Trophoblast cell (in vitro differentiated cells and primary cell): ENCODE measurements at regions not wholly inside any gene's neighbourhood (a gene's known extent, or its start where the extent isn't known, plus 50 kb on each side); places are given as distances from the start of the nearest gene placed in this dataset.
A peak's percentile ranks its signal among the peaks of the same experiment; 100 is the strongest.

Experiments
- DNase-seq, 2 donors: peaks; one replicate each; pipeline ENCODE4 v3.0.0-alpha.2; 2016
- H2AFZ ChIP-seq: 2 replicates; pipeline ENCODE4 v1.6.1; 2013; ENCODE audit warnings: low read length, moderate library complexity, mild to moderate bottlenecking; ENCODE audit not compliant: insufficient read depth, poor library complexity
- H2AK5ac ChIP-seq: 2 replicates; pipeline ENCODE4 v1.6.1; 2013; ENCODE audit warnings: mild to moderate bottlenecking, low read length
- H2BK120ac ChIP-seq: 2 replicates; pipeline ENCODE4 v1.6.1; 2013; ENCODE audit warnings: low read length, mild to moderate bottlenecking, moderate library complexity; ENCODE audit not compliant: insufficient read depth, poor library complexity
- H2BK12ac ChIP-seq: 2 replicates; pipeline ENCODE4 v1.6.1; 2013; ENCODE audit warnings: mild to moderate bottlenecking, low read length, moderate library complexity
- H2BK5ac ChIP-seq: 2 replicates; pipeline ENCODE4 v1.6.1; 2013; ENCODE audit warnings: low read length, low read depth, moderate library complexity, mild to moderate bottlenecking; ENCODE audit not compliant: poor library complexity
- H3K14ac ChIP-seq: 2 replicates; pipeline ENCODE4 v1.6.1; 2013; ENCODE audit warnings: mild to moderate bottlenecking, low read length
- H3K18ac ChIP-seq: 2 replicates; pipeline ENCODE4 v1.6.1; 2013; ENCODE audit warnings: mild to moderate bottlenecking, low read length
- H3K23ac ChIP-seq: 2 replicates; pipeline ENCODE4 v1.6.1; 2013; ENCODE audit warnings: low read length
- H3K27ac ChIP-seq: 2 replicates; pipeline ENCODE4 v1.5.1; 2013; ENCODE audit warnings: low read depth, mild to moderate bottlenecking, inconsistent platforms, low read length, moderate library complexity
- H3K27me3 ChIP-seq: 2 replicates; pipeline ENCODE4 v1.6.1; 2013; ENCODE audit warnings: inconsistent platforms, mild to moderate bottlenecking, low read length, moderate library complexity; ENCODE audit not compliant: insufficient read depth
- H3K36me3 ChIP-seq, 2 experiments: 1 replicate in 1 of 2; 2 replicates in 1 of 2; pipeline ENCODE4 v1.6.1; 2013; ENCODE audit warnings: low read length in 2 of 2, mild to moderate bottlenecking in 2 of 2, moderate library complexity in 1 of 2; ENCODE audit not compliant: insufficient read depth in 2 of 2, control insufficient read depth in 1 of 2
- H3K4ac ChIP-seq: 2 replicates; pipeline ENCODE4 v1.6.1; 2013; ENCODE audit warnings: low read depth, mild to moderate bottlenecking, low read length, moderate library complexity
- H3K4me1 ChIP-seq, 2 experiments: 1 replicate in 1 of 2; 2 replicates in 1 of 2; pipeline ENCODE4 v1.6.1; 2013; ENCODE audit warnings: low read length in 2 of 2, mild to moderate bottlenecking in 2 of 2, moderate library complexity in 1 of 2; ENCODE audit not compliant: insufficient read depth in 2 of 2, control insufficient read depth in 1 of 2
- H3K4me2 ChIP-seq: 2 replicates; pipeline ENCODE4 v1.6.1; 2013; ENCODE audit warnings: inconsistent platforms, mild to moderate bottlenecking, low read length, moderate library complexity
- H3K4me3 ChIP-seq: 2 replicates; pipeline ENCODE4 v1.5.1; 2013; ENCODE audit warnings: mild to moderate bottlenecking, low read depth, low read length, inconsistent platforms
- H3K79me1 ChIP-seq: one replicate; pipeline ENCODE4 v1.6.1; 2013; ENCODE audit warnings: low read length
- H3K79me2 ChIP-seq: 2 replicates; pipeline ENCODE4 v1.6.1; 2013; ENCODE audit warnings: low read length, mild to moderate bottlenecking; ENCODE audit not compliant: control insufficient read depth, insufficient read depth, poor library complexity
- H3K9ac ChIP-seq: 2 replicates; pipeline ENCODE4 v1.6.1; 2013; ENCODE audit warnings: mild to moderate bottlenecking, low read length
- H3K9me3 ChIP-seq: 2 replicates; pipeline ENCODE4 v1.6.1; 2013; ENCODE audit warnings: low read depth, mild to moderate bottlenecking, control low read depth, inconsistent platforms, low read length; ENCODE audit not compliant: insufficient read depth
- H4K12ac ChIP-seq: 2 replicates; pipeline ENCODE4 v1.6.1; 2013; ENCODE audit warnings: low read depth, mild to moderate bottlenecking, low read length, moderate library complexity
- H4K8ac ChIP-seq: 2 replicates; pipeline ENCODE4 v1.6.1; 2013; ENCODE audit warnings: low read depth, mild to moderate bottlenecking, low read length, moderate library complexity
- H4K91ac ChIP-seq: one replicate; pipeline ENCODE4 v1.6.1; 2013; ENCODE audit warnings: low read depth, mild to moderate bottlenecking, low read length, moderate library complexity
- WGBS: extraction: QIAGEN DNeasy Blood & Tissue Kit; methylation state at CpG from one replicate; pipeline ENCODE4 v1.1.7; 2013; ENCODE audit warnings: missing lambda C conversion rate; ENCODE audit not compliant: insufficient read length, insufficient coverage; ENCODE audit errors: extremely low coverage; 5-methylcytosine and 5-hydroxymethylcytosine counted together

DNA sequence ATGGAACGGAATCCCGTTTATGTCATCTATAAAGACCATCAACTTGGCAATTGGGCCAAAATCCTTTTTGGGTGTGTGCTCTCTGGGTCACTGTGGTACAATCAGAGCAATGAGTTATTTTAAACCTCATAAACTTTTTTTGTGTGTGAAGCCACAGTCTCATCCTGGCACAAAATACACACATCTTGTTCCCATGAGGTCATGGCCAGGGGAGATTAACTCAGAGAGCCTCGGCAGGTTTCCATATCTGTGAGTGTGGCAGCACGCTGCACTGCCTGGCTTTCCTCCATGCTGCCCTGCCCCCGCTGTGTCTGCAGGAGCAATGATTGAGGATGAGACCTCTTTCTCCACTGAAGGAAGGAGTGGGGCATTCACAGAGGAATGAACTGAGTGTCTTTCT lies 54.0 kb upstream of the DLG1 start:
- Histone ChIP-seq H3K4me2 (no peak overlapping the region), H3K18ac (no peak overlapping the region), H3K23ac (no peak overlapping the region), H2AFZ (no peak overlapping the region), H4K91ac (no peak overlapping the region), H3K4me3 (no peak overlapping the region), H3K36me3 (no peaks in the 10 kb centered on the region), H3K9me3 (peaks cover 2% of the 10 kb centered on the region), H3K79me1 (peaks cover 3% of the 10 kb centered on the region), H2BK12ac (no peak overlapping the region), H2BK120ac (no peak overlapping the region), H3K79me2 (no peaks in the 10 kb centered on the region), H4K12ac (no peak overlapping the region), H3K14ac (no peak overlapping the region), H4K8ac (no peak overlapping the region), H3K27ac (no peak overlapping the region), H2AK5ac (no peak overlapping the region), H3K4ac (no peak overlapping the region), H3K27me3 (no peaks in the 10 kb centered on the region), H2BK5ac (no peak overlapping the region), H3K4me1 (peaks cover 8 to 22% of the 10 kb centered on the region in 2 experiments), H3K9ac (no peak overlapping the region)
- DNase-seq = no peak
- WGBS = no CpG with 5 or more reads among the region's 5 CpGs

DNA sequence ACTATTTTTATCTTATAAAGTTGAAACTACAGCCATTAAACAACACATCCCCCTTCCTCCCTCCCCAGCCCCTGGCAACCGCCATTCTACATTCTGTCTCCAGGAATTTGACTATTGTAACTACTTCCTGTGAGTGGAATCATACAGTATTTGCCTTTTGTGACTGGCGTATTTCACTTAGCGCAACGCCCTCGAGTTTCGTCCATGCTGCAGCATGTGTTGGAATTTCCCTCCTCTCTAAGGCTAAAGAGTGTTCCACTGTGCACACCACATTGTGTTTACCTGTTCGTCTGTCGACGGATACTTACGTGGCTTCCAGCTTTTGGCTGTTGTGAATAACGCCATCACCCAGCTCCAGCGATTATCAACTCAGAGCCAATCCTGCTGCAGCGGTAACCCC lies 52.0 kb upstream of the DLG1 start:
- Histone ChIP-seq H3K4me2 (no peak overlapping the region), H3K79me1 (peaks cover 3% of the 10 kb centered on the region), H3K9me3 (peaks cover 2% of the 10 kb centered on the region), H3K27me3 (no peaks in the 10 kb centered on the region), H3K27ac (no peak overlapping the region), H4K12ac (no peak overlapping the region), H3K14ac (no peak overlapping the region), H4K91ac (no peak overlapping the region), H3K9ac (no peak overlapping the region), H2BK120ac (no peak overlapping the region), H3K18ac (no peak overlapping the region), H2BK12ac (no peak overlapping the region), H2BK5ac (no peak overlapping the region), H3K23ac (no peak overlapping the region), H3K4me3 (no peak overlapping the region), H3K79me2 (no peaks in the 10 kb centered on the region), H3K4me1 (peaks cover 8 to 21% of the 10 kb centered on the region in 2 experiments), H2AFZ (no peak overlapping the region), H3K36me3 (no peaks in the 10 kb centered on the region), H2AK5ac (no peak overlapping the region), H4K8ac (no peak overlapping the region), H3K4ac (no peak overlapping the region)
- DNase-seq = no peak
- WGBS = no CpG with 5 or more reads among the region's 13 CpGs

DNA sequence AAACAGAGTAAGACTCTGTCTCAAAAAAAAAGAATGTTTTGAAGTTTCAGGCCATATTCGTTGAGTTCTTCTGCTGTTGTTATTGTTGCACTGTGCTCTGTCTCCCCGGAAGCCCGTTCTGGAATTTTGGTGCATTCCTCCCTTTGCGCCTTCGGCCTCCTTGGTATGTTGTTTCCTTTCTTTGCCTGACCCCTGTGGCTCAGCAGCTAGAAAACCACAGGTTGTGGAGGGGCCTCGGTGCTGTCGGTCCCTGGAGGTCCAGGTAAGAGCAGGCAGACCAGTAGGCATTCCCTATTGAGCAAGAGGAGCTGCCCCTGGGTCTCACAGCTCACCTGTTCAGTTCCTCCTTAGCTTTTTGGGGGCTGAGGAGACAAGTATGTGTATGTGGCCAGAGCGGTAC lies 51.0 kb upstream of the DLG1 start:
- Histone ChIP-seq H2BK120ac (no peak overlapping the region), H3K23ac (no peak overlapping the region), H3K27me3 (no peaks in the 10 kb centered on the region), H4K91ac (no peak overlapping the region), H3K27ac (no peak overlapping the region), H3K9me3 (peaks cover 5% of the 10 kb centered on the region), H3K79me2 (no peaks in the 10 kb centered on the region), H2BK5ac (no peak overlapping the region), H3K4me3 (no peak overlapping the region), H2AFZ (no peak overlapping the region), H3K4me2 (peak overlapping the region; percentile 25), H4K12ac (no peak overlapping the region), H2BK12ac (peak overlapping the region; percentile 13), H3K18ac (peak overlapping the region; percentile 30), H3K79me1 (peaks cover 3% of the 10 kb centered on the region), H3K4ac (no peak overlapping the region), H4K8ac (no peak overlapping the region), H3K14ac (peak overlapping the region; percentile 20), H3K36me3 (no peaks in the 10 kb centered on the region), H3K4me1 (peaks cover 8 to 13% of the 10 kb centered on the region in 2 experiments), H2AK5ac (no peak overlapping the region), H3K9ac (no peak overlapping the region)
- WGBS = no CpG with 5 or more reads among the region's 8 CpGs
- DNase-seq = peak; percentile 18 to 60
